DOHH2 (cell line): ENCODE measurements at regions not wholly inside any gene's neighbourhood (a gene's known extent, or its start where the extent isn't known, plus 50 kb on each side); places are given as distances from the start of the nearest gene placed in this dataset.

Source experiments
- CTCF ChIP-seq: fragments of 200-600 bp; sonication (generic); IDR thresholded peaks from one replicate; pipeline ENCODE4 v1.5.1; 2014; ENCODE audit warnings: antibody characterized with exemption, mild to moderate bottlenecking, low read depth, low read length; ENCODE audit not compliant: poor library complexity, severe bottlenecking
- EZH2phosphoT487 ChIP-seq: fragments of 200-600 bp; sonication (generic); IDR thresholded peaks from 2 replicates; pipeline ENCODE4 v1.6.1; 2017; ENCODE audit warnings: borderline replicate concordance, mild to moderate bottlenecking, antibody characterized with exemption, low read length, moderate library complexity, mixed read lengths

DNA sequence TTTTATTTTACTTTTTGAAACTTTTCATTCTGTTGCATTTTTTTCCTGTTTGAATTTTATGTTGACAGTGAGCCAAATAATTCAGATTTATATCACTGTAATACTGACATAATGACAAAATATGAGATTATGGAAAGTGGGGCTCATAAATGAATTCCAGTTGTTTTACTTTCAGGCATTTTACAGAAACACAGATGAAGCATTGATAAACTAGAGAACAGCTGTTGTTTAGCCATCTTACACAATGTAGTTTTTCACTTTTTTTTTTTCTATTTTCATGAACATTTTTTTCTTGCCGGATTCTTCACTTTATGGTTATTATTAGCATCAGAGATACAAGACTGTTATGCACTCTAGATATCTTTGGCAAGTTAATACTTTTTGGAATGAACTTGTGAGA, 91.7 kb upstream of the PAQR3 start:
- TF ChIP-seq CTCF (no peak), EZH2phosphoT487 (no peak)
